Glutamatergic neuron (in vitro differentiated cells): ENCODE measurements at regions not wholly inside any gene's neighbourhood (a gene's known extent, or its start where the extent isn't known, plus 50 kb on each side); places are given as distances from the start of the nearest gene placed in this dataset.

Experiments
- DNase-seq: peaks from one replicate; pipeline ENCODE4 v3.0.0; 2022
- H3K27ac Mint-ChIP-seq: one replicate; pipeline ENCODE4 v1.8.0; 2020; ENCODE audit warnings: mild to moderate bottlenecking, mixed read lengths, inconsistent platforms; ENCODE audit not compliant: unreplicated experiment
- H3K27me3 Mint-ChIP-seq: one replicate; pipeline ENCODE4 v1.8.0; 2020; ENCODE audit warnings: mild to moderate bottlenecking, moderate library complexity, mixed read lengths, inconsistent platforms; ENCODE audit not compliant: unreplicated experiment
- H3K36me3 Mint-ChIP-seq: one replicate; pipeline ENCODE4 v1.8.0; 2020; ENCODE audit warnings: mild to moderate bottlenecking, mixed read lengths, inconsistent platforms; ENCODE audit not compliant: unreplicated experiment
- H3K4me1 Mint-ChIP-seq: one replicate; pipeline ENCODE4 v1.8.0; 2020; ENCODE audit warnings: mild to moderate bottlenecking, low read depth, mixed read lengths, inconsistent platforms; ENCODE audit not compliant: unreplicated experiment
- H3K4me3 Mint-ChIP-seq: one replicate; pipeline ENCODE4 v1.8.0; 2020; ENCODE audit warnings: mild to moderate bottlenecking, mixed read lengths, inconsistent platforms; ENCODE audit not compliant: unreplicated experiment
- H3K9me3 Mint-ChIP-seq: one replicate; pipeline ENCODE4 v1.8.0; 2020; ENCODE audit warnings: mild to moderate bottlenecking, moderate library complexity, mixed read lengths, inconsistent platforms; ENCODE audit not compliant: unreplicated experiment
- TF ChIP-seq, protein P1 (sequence below): fragments of 200-600 bp; sonication (generic); IDR thresholded peaks from one replicate; pipeline ENCODE4 v1.5.0; 2021; ENCODE audit not compliant: partially characterized antibody, unreplicated experiment

DNA sequence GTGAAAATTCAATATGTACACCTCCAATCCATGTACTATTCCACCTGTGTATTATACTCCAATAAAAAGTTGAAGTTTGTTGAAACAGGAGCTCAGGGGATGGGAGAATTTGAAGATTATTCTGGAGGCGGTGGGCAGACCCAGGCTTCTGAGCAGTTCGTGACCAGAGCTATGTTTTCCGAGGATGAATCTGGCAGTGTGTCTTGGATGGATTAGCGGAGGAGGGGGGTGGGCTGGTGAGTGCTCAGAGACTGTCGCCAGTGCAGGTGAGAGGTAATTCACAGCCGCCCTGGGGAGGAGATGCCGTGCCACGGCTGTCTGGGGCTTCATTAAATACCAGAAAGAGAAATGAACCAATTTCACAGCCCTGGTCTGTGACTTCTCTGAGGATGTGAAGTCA is 283.0 kb upstream of the RTL1 start:
- Mint-ChIP-seq H3K36me3 (no peaks in the 10 kb centered on the region), H3K27ac (no peak overlapping the region), H3K27me3 (peaks cover 10% of the 10 kb centered on the region), H3K4me1 (peaks cover 4% of the 10 kb centered on the region), H3K9me3 (peaks cover 2% of the 10 kb centered on the region), H3K4me3 (no peak overlapping the region)
- no peak for DNase-seq
- TF ChIP-seq, protein P1, sequence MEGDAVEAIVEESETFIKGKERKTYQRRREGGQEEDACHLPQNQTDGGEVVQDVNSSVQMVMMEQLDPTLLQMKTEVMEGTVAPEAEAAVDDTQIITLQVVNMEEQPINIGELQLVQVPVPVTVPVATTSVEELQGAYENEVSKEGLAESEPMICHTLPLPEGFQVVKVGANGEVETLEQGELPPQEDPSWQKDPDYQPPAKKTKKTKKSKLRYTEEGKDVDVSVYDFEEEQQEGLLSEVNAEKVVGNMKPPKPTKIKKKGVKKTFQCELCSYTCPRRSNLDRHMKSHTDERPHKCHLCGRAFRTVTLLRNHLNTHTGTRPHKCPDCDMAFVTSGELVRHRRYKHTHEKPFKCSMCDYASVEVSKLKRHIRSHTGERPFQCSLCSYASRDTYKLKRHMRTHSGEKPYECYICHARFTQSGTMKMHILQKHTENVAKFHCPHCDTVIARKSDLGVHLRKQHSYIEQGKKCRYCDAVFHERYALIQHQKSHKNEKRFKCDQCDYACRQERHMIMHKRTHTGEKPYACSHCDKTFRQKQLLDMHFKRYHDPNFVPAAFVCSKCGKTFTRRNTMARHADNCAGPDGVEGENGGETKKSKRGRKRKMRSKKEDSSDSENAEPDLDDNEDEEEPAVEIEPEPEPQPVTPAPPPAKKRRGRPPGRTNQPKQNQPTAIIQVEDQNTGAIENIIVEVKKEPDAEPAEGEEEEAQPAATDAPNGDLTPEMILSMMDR = no peak

DNA sequence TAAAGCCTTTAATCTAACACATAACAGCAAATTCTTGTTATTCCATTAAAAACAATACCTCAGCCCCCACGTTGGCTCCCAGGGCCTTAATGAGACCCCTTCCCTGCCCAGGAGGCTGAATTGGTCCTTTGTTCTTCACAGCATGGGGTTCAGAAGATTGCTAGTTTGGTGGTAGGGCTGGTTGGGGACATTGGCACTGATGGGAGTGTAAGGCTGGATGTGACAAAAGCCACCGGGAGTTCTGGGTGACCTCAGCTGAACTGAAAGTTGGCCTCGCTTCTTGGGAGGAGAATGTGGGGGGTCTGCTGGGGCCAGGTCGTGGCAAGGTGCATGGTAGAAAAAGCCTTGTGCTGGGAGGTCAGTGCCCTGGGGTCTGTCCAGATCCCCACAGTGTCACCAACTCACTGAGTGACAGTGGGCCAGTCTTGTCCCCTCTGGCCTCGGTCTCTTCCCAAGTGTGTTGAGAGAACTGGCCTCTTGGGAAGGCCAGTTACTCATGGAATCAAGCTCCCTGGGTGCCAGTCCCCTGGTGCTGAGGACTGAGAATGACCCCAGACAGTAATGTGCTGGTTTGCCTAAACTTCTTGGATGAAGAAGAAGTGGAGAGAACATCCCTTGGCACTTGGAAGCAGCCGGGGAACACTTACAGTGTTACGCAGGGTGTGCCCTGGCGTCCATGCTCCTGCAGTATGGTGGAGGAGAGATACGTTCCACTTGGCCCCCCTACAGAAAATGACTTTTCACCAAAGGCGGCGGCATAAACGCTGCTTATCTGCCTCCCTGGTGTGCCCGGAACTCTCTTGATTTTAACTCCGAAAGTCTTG is 283.7 kb upstream of the RTL1 start:
- no peak for DNase-seq
- Mint-ChIP-seq H3K27me3 (peaks cover 10% of the 10 kb centered on the region), H3K4me1 (peaks cover 7% of the 10 kb centered on the region), H3K36me3 (no peaks in the 10 kb centered on the region), H3K27ac (no peak overlapping the region), H3K4me3 (no peak overlapping the region), H3K9me3 (peaks cover 2% of the 10 kb centered on the region)
- TF ChIP-seq, protein P1 = no peak

- Mint-ChIP-seq H3K4me1 (peaks cover 8% of the 10 kb centered on the region), H3K27ac (no peak overlapping the region), H3K27me3 (peaks cover 10% of the 10 kb centered on the region), H3K4me3 (no peak overlapping the region), H3K9me3 (peaks cover 2% of the 10 kb centered on the region), H3K36me3 (no peaks in the 10 kb centered on the region)
- DNase-seq = no peak
- TF ChIP-seq, protein P1 = no peak
Observed at GRCh38 chr14:101187816-101188570, 284.5 kb upstream of the RTL1 start.

- peaks cover 2% of the 10 kb centered on the region for H3K9me3 Mint-ChIP-seq
- peaks cover 9% of the 10 kb centered on the region for H3K4me1 Mint-ChIP-seq
- no peaks in the 10 kb centered on the region for H3K36me3 Mint-ChIP-seq
- peaks cover 10% of the 10 kb centered on the region for H3K27me3 Mint-ChIP-seq
- no peak for DNase-seq
- no peak overlapping the region for H3K4me3 Mint-ChIP-seq
- TF ChIP-seq, protein P1 = no peak
- H3K27ac Mint-ChIP-seq = no peak overlapping the region
Observed at GRCh38 chr14:101188571-101188915, 285.0 kb upstream of the RTL1 start.

GRCh38 chr14:101189266-101189665 is 285.7 kb upstream of the RTL1 start:
- no peaks in the 10 kb centered on the region for H3K36me3 Mint-ChIP-seq
- H3K27me3 Mint-ChIP-seq = peaks cover 10% of the 10 kb centered on the region
- no peak overlapping the region for H3K27ac Mint-ChIP-seq
- TF ChIP-seq, protein P1 = no peak
- no peak for DNase-seq
- H3K4me3 Mint-ChIP-seq = no peak overlapping the region
- H3K4me1 Mint-ChIP-seq = peaks cover 9% of the 10 kb centered on the region
- H3K9me3 Mint-ChIP-seq = peaks cover 2% of the 10 kb centered on the region
